Breast epithelium (tissue), 3 donors: ENCODE measurements at regions not wholly inside any gene's neighbourhood (a gene's known extent, or its start where the extent isn't known, plus 50 kb on each side); places are given as distances from the start of the nearest gene placed in this dataset.

Source experiments
- CTCF ChIP-seq, 3 donors: fragments of 450-650 bp; IDR thresholded peaks; one replicate each; pipeline ENCODE4 v1.5.1; 2016 to 2017; ENCODE audit warnings: antibody characterized with exemption in 3 of 3, mild to moderate bottlenecking in 3 of 3, moderate library complexity in 3 of 3
- POLR2A ChIP-seq: fragments of 450-650 bp; IDR thresholded peaks from one replicate; pipeline ENCODE4 v1.6.1; 2016; ENCODE audit warnings: antibody characterized with exemption, mild to moderate bottlenecking, moderate library complexity
- POLR2AphosphoS5 ChIP-seq, 3 donors: sonication (generic); formaldehyde crosslinking; IDR thresholded peaks; one replicate each; pipeline ENCODE4 v1.6.1; 2017; ENCODE audit warnings: antibody characterized with exemption in 3 of 3

GRCh38 chr3:132145833-132146232, 111.0 kb upstream of the CPNE4 start:
- TF ChIP-seq CTCF (IDR thresholded peaks at IDR 0.05) (no peak), POLR2A (no peak), POLR2AphosphoS5 (IDR thresholded peaks at IDR 0.05) (no peak)
